Trophoblast cell (in vitro differentiated cells and primary cell): ENCODE measurements at regions not wholly inside any gene's neighbourhood (a gene's known extent, or its start where the extent isn't known, plus 50 kb on each side); places are given as distances from the start of the nearest gene placed in this dataset.
"Not testable (repeated sequence)": the region's sequence is repeated elsewhere in the genome, so short reads cannot be mapped to it uniquely, and the experiment has no call there.

ENCODE experiments used
- DNase-seq, 2 donors: peaks; one replicate each; pipeline ENCODE4 v3.0.0-alpha.2; 2016
- H2AFZ ChIP-seq: 2 replicates; pipeline ENCODE4 v1.6.1; 2013; ENCODE audit warnings: low read length, moderate library complexity, mild to moderate bottlenecking; ENCODE audit not compliant: insufficient read depth, poor library complexity
- H2AK5ac ChIP-seq: 2 replicates; pipeline ENCODE4 v1.6.1; 2013; ENCODE audit warnings: mild to moderate bottlenecking, low read length
- H2BK120ac ChIP-seq: 2 replicates; pipeline ENCODE4 v1.6.1; 2013; ENCODE audit warnings: low read length, mild to moderate bottlenecking, moderate library complexity; ENCODE audit not compliant: insufficient read depth, poor library complexity
- H2BK12ac ChIP-seq: 2 replicates; pipeline ENCODE4 v1.6.1; 2013; ENCODE audit warnings: mild to moderate bottlenecking, low read length, moderate library complexity
- H2BK5ac ChIP-seq: 2 replicates; pipeline ENCODE4 v1.6.1; 2013; ENCODE audit warnings: low read length, low read depth, moderate library complexity, mild to moderate bottlenecking; ENCODE audit not compliant: poor library complexity
- H3K14ac ChIP-seq: 2 replicates; pipeline ENCODE4 v1.6.1; 2013; ENCODE audit warnings: mild to moderate bottlenecking, low read length
- H3K18ac ChIP-seq: 2 replicates; pipeline ENCODE4 v1.6.1; 2013; ENCODE audit warnings: mild to moderate bottlenecking, low read length
- H3K23ac ChIP-seq: 2 replicates; pipeline ENCODE4 v1.6.1; 2013; ENCODE audit warnings: low read length
- H3K27ac ChIP-seq: 2 replicates; pipeline ENCODE4 v1.5.1; 2013; ENCODE audit warnings: low read depth, mild to moderate bottlenecking, inconsistent platforms, low read length, moderate library complexity
- H3K27me3 ChIP-seq: 2 replicates; pipeline ENCODE4 v1.6.1; 2013; ENCODE audit warnings: inconsistent platforms, mild to moderate bottlenecking, low read length, moderate library complexity; ENCODE audit not compliant: insufficient read depth
- H3K36me3 ChIP-seq, 2 experiments: 1 replicate in 1 of 2; 2 replicates in 1 of 2; pipeline ENCODE4 v1.6.1; 2013; ENCODE audit warnings: low read length in 2 of 2, mild to moderate bottlenecking in 2 of 2, moderate library complexity in 1 of 2; ENCODE audit not compliant: insufficient read depth in 2 of 2, control insufficient read depth in 1 of 2
- H3K4ac ChIP-seq: 2 replicates; pipeline ENCODE4 v1.6.1; 2013; ENCODE audit warnings: low read depth, mild to moderate bottlenecking, low read length, moderate library complexity
- H3K4me1 ChIP-seq, 2 experiments: 1 replicate in 1 of 2; 2 replicates in 1 of 2; pipeline ENCODE4 v1.6.1; 2013; ENCODE audit warnings: low read length in 2 of 2, mild to moderate bottlenecking in 2 of 2, moderate library complexity in 1 of 2; ENCODE audit not compliant: insufficient read depth in 2 of 2, control insufficient read depth in 1 of 2
- H3K4me2 ChIP-seq: 2 replicates; pipeline ENCODE4 v1.6.1; 2013; ENCODE audit warnings: inconsistent platforms, mild to moderate bottlenecking, low read length, moderate library complexity
- H3K4me3 ChIP-seq: 2 replicates; pipeline ENCODE4 v1.5.1; 2013; ENCODE audit warnings: mild to moderate bottlenecking, low read depth, low read length, inconsistent platforms
- H3K79me1 ChIP-seq: one replicate; pipeline ENCODE4 v1.6.1; 2013; ENCODE audit warnings: low read length
- H3K79me2 ChIP-seq: 2 replicates; pipeline ENCODE4 v1.6.1; 2013; ENCODE audit warnings: low read length, mild to moderate bottlenecking; ENCODE audit not compliant: control insufficient read depth, insufficient read depth, poor library complexity
- H3K9ac ChIP-seq: 2 replicates; pipeline ENCODE4 v1.6.1; 2013; ENCODE audit warnings: mild to moderate bottlenecking, low read length
- H3K9me3 ChIP-seq: 2 replicates; pipeline ENCODE4 v1.6.1; 2013; ENCODE audit warnings: low read depth, mild to moderate bottlenecking, control low read depth, inconsistent platforms, low read length; ENCODE audit not compliant: insufficient read depth
- H4K12ac ChIP-seq: 2 replicates; pipeline ENCODE4 v1.6.1; 2013; ENCODE audit warnings: low read depth, mild to moderate bottlenecking, low read length, moderate library complexity
- H4K8ac ChIP-seq: 2 replicates; pipeline ENCODE4 v1.6.1; 2013; ENCODE audit warnings: low read depth, mild to moderate bottlenecking, low read length, moderate library complexity
- H4K91ac ChIP-seq: one replicate; pipeline ENCODE4 v1.6.1; 2013; ENCODE audit warnings: low read depth, mild to moderate bottlenecking, low read length, moderate library complexity
- WGBS: extraction: QIAGEN DNeasy Blood & Tissue Kit; methylation state at CpG from one replicate; pipeline ENCODE4 v1.1.7; 2013; ENCODE audit warnings: missing lambda C conversion rate; ENCODE audit not compliant: insufficient read length, insufficient coverage; ENCODE audit errors: extremely low coverage; 5-methylcytosine and 5-hydroxymethylcytosine counted together

- H2BK12ac ChIP-seq = no peak overlapping the region
These were observed 177.3 kb downstream of the BANP start for GRCh38 chr16:88128556-88128955.

DNA sequence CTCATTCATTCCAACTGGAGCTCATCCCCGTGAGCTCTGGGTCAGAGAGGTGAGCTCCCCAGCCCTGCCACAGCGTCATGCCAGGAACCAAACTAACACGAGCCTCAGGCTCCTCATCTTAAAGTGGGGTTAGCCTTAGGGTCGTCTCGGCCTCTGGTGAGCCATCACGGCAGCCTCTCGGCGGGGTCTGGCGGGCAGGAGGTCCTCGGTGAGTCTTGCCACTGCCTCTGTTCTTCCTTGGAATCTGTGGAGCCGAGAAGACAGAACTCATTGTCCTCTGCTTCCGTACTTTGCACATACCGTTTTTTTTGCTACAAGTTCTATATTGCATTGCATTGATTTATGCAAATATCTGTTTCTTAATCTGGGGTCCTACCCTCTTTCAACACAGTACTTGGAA is 177.9 kb downstream of the BANP start:
- H3K9ac ChIP-seq, H3K14ac ChIP-seq, H3K18ac ChIP-seq, H3K36me3 ChIP-seq, H2BK120ac ChIP-seq, H2AK5ac ChIP-seq, H4K12ac ChIP-seq, H2AFZ ChIP-seq, H3K79me2 ChIP-seq, DNase-seq, H2BK5ac ChIP-seq, H3K4me2 ChIP-seq, H3K4me1 ChIP-seq, H3K9me3 ChIP-seq, H3K79me1 ChIP-seq, H3K27me3 ChIP-seq, H3K27ac ChIP-seq, H3K4ac ChIP-seq, H3K4me3 ChIP-seq, H2BK12ac ChIP-seq, H4K8ac ChIP-seq, H4K91ac ChIP-seq, H3K23ac ChIP-seq: not testable (repeated sequence)
- no CpG with 5 or more reads among the region's 13 CpGs for WGBS

More at GRCh38 chr16:88128556-88128955, 177.3 kb downstream of the BANP start:
- no peak overlapping the region for H3K9ac ChIP-seq
- no peak overlapping the region for H3K23ac ChIP-seq
- H3K4ac ChIP-seq = no peak overlapping the region
- H3K18ac ChIP-seq = no peak overlapping the region
- no peaks in the 10 kb centered on the region for H3K79me1 ChIP-seq
- H3K14ac ChIP-seq = peak overlapping the region; percentile 25
- WGBS = no CpG with 5 or more reads among the region's 8 CpGs
- no peak overlapping the region for H2BK120ac ChIP-seq
- no peaks in the 10 kb centered on the region for H3K36me3 ChIP-seq
- no peak overlapping the region for H3K4me2 ChIP-seq
- H4K91ac ChIP-seq = no peak overlapping the region
- H3K27me3 ChIP-seq = no peaks in the 10 kb centered on the region
- H3K79me2 ChIP-seq = no peaks in the 10 kb centered on the region
- no peak overlapping the region for H2BK5ac ChIP-seq
- no peak overlapping the region for H3K27ac ChIP-seq
- no peak overlapping the region for H4K8ac ChIP-seq
- H4K12ac ChIP-seq = no peak overlapping the region
- no peak overlapping the region for H2AK5ac ChIP-seq
- no peak for DNase-seq
- peaks cover 0 to 5% of the 10 kb centered on the region in 2 experiments for H3K4me1 ChIP-seq
- no peaks in the 10 kb centered on the region for H3K9me3 ChIP-seq
- H2AFZ ChIP-seq = no peak overlapping the region
- H3K4me3 ChIP-seq = no peak overlapping the region

DNA sequence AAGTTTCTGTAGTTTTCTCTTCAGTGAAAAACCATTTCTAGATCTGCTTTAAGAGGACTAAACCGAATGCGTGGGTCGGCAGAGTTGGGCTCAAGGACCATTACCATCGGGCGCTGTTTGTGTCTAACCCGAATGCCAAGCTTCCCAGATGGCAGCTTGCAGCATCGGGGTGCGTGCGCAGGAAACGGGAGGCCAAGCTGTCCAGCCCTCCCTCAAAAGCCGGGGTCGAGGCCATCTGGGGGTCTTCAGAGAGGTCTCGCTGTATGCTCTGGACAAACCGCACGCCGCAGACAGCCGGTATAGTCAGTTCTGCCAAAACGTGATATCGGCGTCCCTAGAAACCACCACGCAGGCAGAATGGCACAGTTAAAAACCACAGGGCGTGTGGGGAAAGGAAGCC is 178.8 kb downstream of the BANP start:
- no peaks in the 10 kb centered on the region for H3K79me2 ChIP-seq
- H2BK12ac ChIP-seq = no peak overlapping the region
- no CpG with 5 or more reads among the region's 22 CpGs for WGBS
- H4K8ac ChIP-seq = no peak overlapping the region
- no peak overlapping the region for H2AFZ ChIP-seq
- no peak overlapping the region for H3K4ac ChIP-seq
- H3K27ac ChIP-seq = no peak overlapping the region
- no peaks in the 10 kb centered on the region for H3K27me3 ChIP-seq
- no peak overlapping the region for H3K18ac ChIP-seq
- peak overlapping the region; percentile 44 for H3K4me3 ChIP-seq
- no peak overlapping the region for H2BK120ac ChIP-seq
- H3K9ac ChIP-seq = no peak overlapping the region
- H3K4me1 ChIP-seq = peaks cover 2 to 5% of the 10 kb centered on the region in 2 experiments
- no peak overlapping the region for H3K14ac ChIP-seq
- no peak overlapping the region for H3K4me2 ChIP-seq
- no peak overlapping the region for H4K91ac ChIP-seq
- no peak overlapping the region for H2AK5ac ChIP-seq
- H3K23ac ChIP-seq = no peak overlapping the region
- H4K12ac ChIP-seq = no peak overlapping the region
- DNase-seq = no peak
- no peaks in the 10 kb centered on the region for H3K36me3 ChIP-seq
- no peaks in the 10 kb centered on the region for H3K9me3 ChIP-seq
- no peaks in the 10 kb centered on the region for H3K79me1 ChIP-seq
- no peak overlapping the region for H2BK5ac ChIP-seq

GRCh38 chr16:88130681-88131080 is 179.4 kb downstream of the BANP start:
- no peak overlapping the region for H4K91ac ChIP-seq
- H2BK120ac ChIP-seq = no peak overlapping the region
- no CpG with 5 or more reads among the region's 36 CpGs for WGBS
- no peak overlapping the region for H3K4me3 ChIP-seq
- H3K14ac ChIP-seq = no peak overlapping the region
- H3K23ac ChIP-seq = no peak overlapping the region
- H3K18ac ChIP-seq = no peak overlapping the region
- H4K12ac ChIP-seq = no peak overlapping the region
- no peaks in the 10 kb centered on the region for H3K9me3 ChIP-seq
- no peak overlapping the region for H4K8ac ChIP-seq
- no peak overlapping the region for H2AFZ ChIP-seq
- H3K4ac ChIP-seq = no peak overlapping the region
- no peak overlapping the region for H3K4me2 ChIP-seq
- DNase-seq = no peak
- H3K27ac ChIP-seq = no peak overlapping the region
- no peaks in the 10 kb centered on the region for H3K36me3 ChIP-seq
- H3K79me1 ChIP-seq = no peaks in the 10 kb centered on the region
- H3K9ac ChIP-seq = no peak overlapping the region
- no peaks in the 10 kb centered on the region for H3K27me3 ChIP-seq
- no peak overlapping the region for H2BK12ac ChIP-seq
- H3K4me1 ChIP-seq = peaks cover 4 to 5% of the 10 kb centered on the region in 2 experiments
- H3K79me2 ChIP-seq = no peaks in the 10 kb centered on the region
- H2BK5ac ChIP-seq = no peak overlapping the region
- H2AK5ac ChIP-seq = no peak overlapping the region
